ENCODE measurements at regions not wholly inside any gene's neighbourhood (a gene's known extent, or its start where the extent isn't known, plus 50 kb on each side); places are given as distances from the start of the nearest gene placed in this dataset.
"Not testable (repeated sequence)": the region's sequence is repeated elsewhere in the genome, so short reads cannot be mapped to it uniquely, and the experiment has no call there.

- TF ChIP-seq ZNF274 (IDR thresholded peaks at IDR 0.05; ENCODE audit: low read depth, low read length); SUZ12 (IDR thresholded peaks at IDR 0.05; ENCODE audit: extremely low read depth, insufficient read depth, insufficient read length); YY1 (IDR thresholded peaks at IDR 0.05; ENCODE audit: insufficient read depth, insufficient read length): not testable (repeated sequence)
These were observed 58.3 kb downstream of the ART5 start for GRCh38 chr11:3583476-3583875.

Data from NT2/D1 (cell line).